Coronary artery (tissue), 2 donors: ENCODE measurements at regions not wholly inside any gene's neighbourhood (a gene's known extent, or its start where the extent isn't known, plus 50 kb on each side); places are given as distances from the start of the nearest gene placed in this dataset.

Experiments used
- DNase-seq: peaks from one replicate; pipeline ENCODE4 v3.0.0-alpha.2; 2017; ENCODE audit warnings: low spot score
- H3K27ac ChIP-seq, 2 donors: fragments of 200-600 bp; sonication (generic); one replicate each; pipeline ENCODE4 v1.5.1; 2016 to 2019
- H3K4me3 ChIP-seq: fragments of 200-600 bp; sonication (generic); 2 replicates; pipeline ENCODE4 v1.5.1; 2016; ENCODE audit warnings: mild to moderate bottlenecking, moderate library complexity
- CTCF ChIP-seq: fragments of 200-600 bp; sonication (generic); IDR thresholded peaks from one replicate; pipeline ENCODE4 v1.5.1; 2019; ENCODE audit warnings: antibody characterized with exemption

- no peak for DNase-seq
- TF ChIP-seq CTCF, result no peak
- Histone ChIP-seq H3K4me3 (no peak overlapping the region), H3K27ac (no peak overlapping the region)
These were observed 171.5 kb downstream of the ZMAT3 start for GRCh38 chr3:178900029-178900646.

GRCh38 chr3:178895178-178895789 is 176.3 kb downstream of the ZMAT3 start:
- H3K4me3 ChIP-seq, result no peak overlapping the region
- TF ChIP-seq CTCF, result no peak

More at GRCh38 chr3:178895178-178895789, 176.3 kb downstream of the ZMAT3 start:
- DNase-seq, result no peak
- no peak overlapping the region for H3K27ac ChIP-seq
